ENCODE measurements at regions not wholly inside any gene's neighbourhood (a gene's known extent, or its start where the extent isn't known, plus 50 kb on each side); places are given as distances from the start of the nearest gene placed in this dataset.

- no peak overlapping the region for H2BK120ac ChIP-seq (replicated peaks; ENCODE audit: low read depth, low read length)
- no peak overlapping the region for H2AK5ac ChIP-seq (ENCODE audit: low read depth, low read length)
- H3K79me2 ChIP-seq (ENCODE audit: control insufficient read depth in 1 of 2, insufficient read depth in 2 of 2, low read length in 2 of 2) = no peaks in the 10 kb centered on the region
- no peak overlapping the region for H4K91ac ChIP-seq (replicated peaks; ENCODE audit: insufficient read length, low read length)
- no peak overlapping the region for H3K4me2 ChIP-seq (ENCODE audit: insufficient read depth in 1 of 2, low read depth in 2 of 2, low read length in 2 of 2)
- no peak overlapping the region for H2BK12ac ChIP-seq (ENCODE audit: low read depth, low read length)
- H2BK15ac ChIP-seq (ENCODE audit: low read length) = no peak overlapping the region
- H3K4me1 ChIP-seq (replicated peaks in 1 of 4; ENCODE audit: control insufficient read depth in 3 of 4, insufficient read depth in 4 of 4, low read length in 3 of 4) = no peaks in the 10 kb centered on the region
- no peak overlapping the region for H3K4ac ChIP-seq (replicated peaks; ENCODE audit: insufficient read length, low read depth, low read length)
- no peak overlapping the region for H3K23ac ChIP-seq (ENCODE audit: insufficient read length)
- no peak overlapping the region for H2BK5ac ChIP-seq (ENCODE audit: low read depth, low read length)
- no peaks in the 10 kb centered on the region for H3K9me3 ChIP-seq (ENCODE audit: insufficient read depth in 2 of 2, low read depth in 1 of 2, low read length in 1 of 2)
- H2BK20ac ChIP-seq (ENCODE audit: low read length) = no peak overlapping the region
- H3K27me3 ChIP-seq (replicated peaks in 1 of 4; ENCODE audit: control insufficient read depth in 3 of 4, extremely low read depth in 1 of 4, insufficient read depth in 3 of 4, low read length in 3 of 4) = no peaks in the 10 kb centered on the region
- H3K9ac ChIP-seq (replicated peaks in 1 of 4; ENCODE audit: extremely low read depth in 1 of 4, low read depth in 3 of 4, low read length in 3 of 4) = no peak overlapping the region
- H3K14ac ChIP-seq (ENCODE audit: insufficient read length) = no peak overlapping the region
- H3K18ac ChIP-seq (ENCODE audit: extremely low read depth, low read length) = no peak overlapping the region; the same call in 1 of the 2 replicates
- H4K20me1 ChIP-seq (replicated peaks in 1 of 2; ENCODE audit: control insufficient read depth in 1 of 2, insufficient read depth in 2 of 2, low read length in 2 of 2) = no peaks in the 10 kb centered on the region
- CTCF ChIA-PET (ENCODE audit: partially characterized antibody) = interaction anchor here (0.6 to 3.0 kb wide), 4 partner anchors 10 to 131 kb away, joined by 3 to 14 read pairs (median 3); no protein-coding TSS in a partner anchor
- no peaks in the 10 kb centered on the region for H3K79me1 ChIP-seq (ENCODE audit: low read depth, low read length)
- no peak overlapping the region for H4K5ac ChIP-seq (ENCODE audit: insufficient read length, low read depth, low read length)
- H3K4me3 ChIP-seq (ENCODE audit: extremely low read depth in 1 of 4, insufficient read depth in 2 of 4, low read depth in 3 of 4, low read length in 4 of 4) = no peak overlapping the region
- H2AFZ ChIP-seq (ENCODE audit: low read length) = no peak overlapping the region
- 89% methylated on average over 4 of the region's 4 CpGs; no CpG with 5 or more reads in 1 of the 2 experiments for WGBS, 2 experiments (ENCODE audit: extremely low coverage in 1 of 2, insufficient coverage in 1 of 2, insufficient read length in 1 of 2, insufficient replicate concordance in 2 of 2, low coverage in 1 of 2, low lambda C conversion rate in 2 of 2, missing lambda C conversion rate in 1 of 2)
- no peak overlapping the region for H3K56ac ChIP-seq (replicated peaks; ENCODE audit: insufficient read length, low read depth, low read length)
- H3K23me2 ChIP-seq (ENCODE audit: low read depth, low read length) = no peaks in the 10 kb centered on the region
- no peak for TF ChIP-seq EP300 (IDR thresholded peaks at IDR 0.05; ENCODE audit: borderline replicate concordance in 1 of 2, low read depth in 2 of 2, low read length in 2 of 2)
- no peak overlapping the region for H4K8ac ChIP-seq (ENCODE audit: extremely low read depth, insufficient read depth, low read length)
- POLR2A ChIA-PET (ENCODE audit: partially characterized antibody) = no interaction called here
- H3K27ac ChIP-seq (ENCODE audit: low read depth, low read length) = no peak overlapping the region
- H3K36me3 ChIP-seq (ENCODE audit: control insufficient read depth in 2 of 4, insufficient read depth in 4 of 4, low read length in 3 of 4) = no peaks in the 10 kb centered on the region
- FAIRE-seq (no peak), DNase-seq (ENCODE audit: low read depth in 1 of 2, low spot score in 2 of 2) (no peak)
Measured at GRCh38 chr11:11046781-11047180, 188.9 kb upstream of the ZBED5 start.

Data from H1 (cell line).